ENCODE measurements at regions not wholly inside any gene's neighbourhood (a gene's known extent, or its start where the extent isn't known, plus 50 kb on each side); places are given as distances from the start of the nearest gene placed in this dataset.

GRCh38 chr11:24271798-24272197 lies 225.1 kb upstream of the LUZP2 start:
- TF ChIP-seq, protein P1, sequence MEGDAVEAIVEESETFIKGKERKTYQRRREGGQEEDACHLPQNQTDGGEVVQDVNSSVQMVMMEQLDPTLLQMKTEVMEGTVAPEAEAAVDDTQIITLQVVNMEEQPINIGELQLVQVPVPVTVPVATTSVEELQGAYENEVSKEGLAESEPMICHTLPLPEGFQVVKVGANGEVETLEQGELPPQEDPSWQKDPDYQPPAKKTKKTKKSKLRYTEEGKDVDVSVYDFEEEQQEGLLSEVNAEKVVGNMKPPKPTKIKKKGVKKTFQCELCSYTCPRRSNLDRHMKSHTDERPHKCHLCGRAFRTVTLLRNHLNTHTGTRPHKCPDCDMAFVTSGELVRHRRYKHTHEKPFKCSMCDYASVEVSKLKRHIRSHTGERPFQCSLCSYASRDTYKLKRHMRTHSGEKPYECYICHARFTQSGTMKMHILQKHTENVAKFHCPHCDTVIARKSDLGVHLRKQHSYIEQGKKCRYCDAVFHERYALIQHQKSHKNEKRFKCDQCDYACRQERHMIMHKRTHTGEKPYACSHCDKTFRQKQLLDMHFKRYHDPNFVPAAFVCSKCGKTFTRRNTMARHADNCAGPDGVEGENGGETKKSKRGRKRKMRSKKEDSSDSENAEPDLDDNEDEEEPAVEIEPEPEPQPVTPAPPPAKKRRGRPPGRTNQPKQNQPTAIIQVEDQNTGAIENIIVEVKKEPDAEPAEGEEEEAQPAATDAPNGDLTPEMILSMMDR (conservative IDR thresholded peaks at IDR 0.05 in 1 of 2, IDR thresholded peaks at IDR 0.05 in 1 of 2; ENCODE audit: low read depth in 1 of 2, low read length in 2 of 2) = no peak
- no peak for TF ChIP-seq EZH2 (IDR thresholded peaks at IDR 0.05; ENCODE audit: low read length, missing control alignments)
